Activated CD4-positive, alpha-beta T cell treated with anti-CD3 and anti-CD28 coated beads for 24 hours (primary cell): ENCODE measurements at regions not wholly inside any gene's neighbourhood (a gene's known extent, or its start where the extent isn't known, plus 50 kb on each side); places are given as distances from the start of the nearest gene placed in this dataset.
"Not testable (repeated sequence)": the region's sequence is repeated elsewhere in the genome, so short reads cannot be mapped to it uniquely, and the experiment has no call there.

Experiments used
- DNase-seq, 2 donors: peaks; one replicate each; pipeline ENCODE4 v3.0.0-alpha.2; 2020; ENCODE audit warnings: low read depth in 2 of 2

- no peak for DNase-seq
Measured at GRCh38 chr14:86796221-86797074, 1196.5 kb downstream of the GALC start.

GRCh38 chr14:86794689-86795088 is 1198.3 kb downstream of the GALC start:
- no peak for DNase-seq

GRCh38 chr14:86790408-86791364 is 1202.3 kb downstream of the GALC start:
- no peak for DNase-seq

GRCh38 chr14:86788224-86788623 is 1204.8 kb downstream of the GALC start:
- DNase-seq, result no peak

- DNase-seq, result no peak
Measured at GRCh38 chr14:86787717-86788116, 1205.3 kb downstream of the GALC start.

GRCh38 chr14:86782092-86782580 is 1210.8 kb downstream of the GALC start:
- no peak for DNase-seq

GRCh38 chr14:86780876-86781510 is 1212.0 kb downstream of the GALC start:
- DNase-seq, result no peak

- no peak for DNase-seq
Measured at GRCh38 chr14:86780461-86780860, 1212.5 kb downstream of the GALC start.

- DNase-seq, result no peak
Measured at GRCh38 chr14:86779416-86779815, 1213.6 kb downstream of the GALC start.

GRCh38 chr14:86777963-86778602 is 1214.9 kb downstream of the GALC start:
- no peak for DNase-seq

GRCh38 chr14:86775896-86776295 is 1217.1 kb downstream of the GALC start:
- not testable (repeated sequence) for DNase-seq

GRCh38 chr14:86774916-86775315 is 1218.1 kb downstream of the GALC start:
- no peak for DNase-seq

GRCh38 chr14:86772075-86772474 is 1220.9 kb downstream of the GALC start:
- DNase-seq, result no peak

- DNase-seq, result no peak
Measured at GRCh38 chr14:86770186-86770585, 1222.8 kb downstream of the GALC start.

- no peak for DNase-seq
Measured at GRCh38 chr14:86766469-86766868, 1226.5 kb downstream of the GALC start.

- DNase-seq, result no peak
Measured at GRCh38 chr14:86761611-86762010, 1231.4 kb downstream of the GALC start.

- no peak for DNase-seq
Measured at GRCh38 chr14:86756521-86757190, 1226.7 kb downstream of the FLRT2 start.

GRCh38 chr14:86750488-86750887 is 1220.5 kb downstream of the FLRT2 start:
- DNase-seq, result not testable (repeated sequence)

- no peak for DNase-seq
Measured at GRCh38 chr14:86739761-86740160, 1209.8 kb downstream of the FLRT2 start.

- not testable (repeated sequence) for DNase-seq
Measured at GRCh38 chr14:86731427-86731826, 1201.5 kb downstream of the FLRT2 start.

GRCh38 chr14:86723254-86723624 is 1193.3 kb downstream of the FLRT2 start:
- DNase-seq, result no peak
